ENCODE measurements at regions not wholly inside any gene's neighbourhood (a gene's known extent, or its start where the extent isn't known, plus 50 kb on each side); places are given as distances from the start of the nearest gene placed in this dataset.

DNA sequence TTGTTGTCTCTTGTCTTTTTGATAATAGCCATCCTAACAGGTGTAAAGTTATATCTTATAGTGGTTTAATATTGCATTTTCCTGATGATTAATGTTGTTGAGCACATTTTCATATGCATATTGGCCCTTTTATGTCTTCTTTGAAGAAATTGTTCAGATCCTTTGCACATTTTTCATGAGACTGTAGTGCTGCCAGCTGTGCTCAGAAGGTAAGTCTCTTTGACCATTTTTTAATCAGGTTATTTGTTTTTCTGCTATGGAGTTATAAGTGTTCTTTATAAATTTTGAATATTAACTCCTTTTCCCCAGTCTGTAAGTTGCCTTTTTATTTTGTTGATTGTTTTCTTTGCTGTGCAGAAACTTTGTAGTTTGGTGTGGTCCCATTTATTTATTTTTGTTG is 55.8 kb upstream of the ZNF184 start:
- TF ChIP-seq, protein P1, sequence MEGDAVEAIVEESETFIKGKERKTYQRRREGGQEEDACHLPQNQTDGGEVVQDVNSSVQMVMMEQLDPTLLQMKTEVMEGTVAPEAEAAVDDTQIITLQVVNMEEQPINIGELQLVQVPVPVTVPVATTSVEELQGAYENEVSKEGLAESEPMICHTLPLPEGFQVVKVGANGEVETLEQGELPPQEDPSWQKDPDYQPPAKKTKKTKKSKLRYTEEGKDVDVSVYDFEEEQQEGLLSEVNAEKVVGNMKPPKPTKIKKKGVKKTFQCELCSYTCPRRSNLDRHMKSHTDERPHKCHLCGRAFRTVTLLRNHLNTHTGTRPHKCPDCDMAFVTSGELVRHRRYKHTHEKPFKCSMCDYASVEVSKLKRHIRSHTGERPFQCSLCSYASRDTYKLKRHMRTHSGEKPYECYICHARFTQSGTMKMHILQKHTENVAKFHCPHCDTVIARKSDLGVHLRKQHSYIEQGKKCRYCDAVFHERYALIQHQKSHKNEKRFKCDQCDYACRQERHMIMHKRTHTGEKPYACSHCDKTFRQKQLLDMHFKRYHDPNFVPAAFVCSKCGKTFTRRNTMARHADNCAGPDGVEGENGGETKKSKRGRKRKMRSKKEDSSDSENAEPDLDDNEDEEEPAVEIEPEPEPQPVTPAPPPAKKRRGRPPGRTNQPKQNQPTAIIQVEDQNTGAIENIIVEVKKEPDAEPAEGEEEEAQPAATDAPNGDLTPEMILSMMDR (IDR thresholded peaks at IDR 0.05; ENCODE audit: low read depth, low read length) = no peak
- in situ Hi-C loops (cut with HindIII; ENCODE audit: low sequenced_read_pairs) = no loop called here
- no peak for DNase-seq (ENCODE audit: low read depth, low spot score)
- no peak overlapping the region for H3K4me3 ChIP-seq (ENCODE audit: low read depth, low read length)
